A549 (cell line): ENCODE measurements at regions not wholly inside any gene's neighbourhood (a gene's known extent, or its start where the extent isn't known, plus 50 kb on each side); places are given as distances from the start of the nearest gene placed in this dataset.

ENCODE experiments used
- ATAC-seq, 2 experiments: fragments of 200-7000 bp in 1 of 2; fragments of >200 bp in 1 of 2; cut with Nextera tagmentation in 1 of 2; cut with Tn5 transposase in 1 of 2; 3 replicates each; pipeline versions ENCODE4 v1.8.0 to v1.9.1; 2018 to 2020; ENCODE audit warnings: mild to moderate bottlenecking in 1 of 2, moderate library complexity in 1 of 2
- CTCF ChIA-PET: fragments of 300-600 bp; sonication (Branson Sonifier 250); formaldehyde crosslinking; extraction: SDS; loops from one replicate; lab custom pipeline; 2021; ENCODE audit warnings: antibody characterized with exemption, inconsistent platforms; lab: Yijun Ruan, JAX
- POLR2A ChIA-PET: fragments of 350-600 bp; formaldehyde crosslinking; extraction: SDS; loops from one replicate; lab custom pipeline; 2021; ENCODE audit warnings: antibody characterized with exemption, inconsistent platforms; lab: Yijun Ruan, JAX
- DNase-seq, 2 experiments: peaks; one replicate each; pipeline versions ENCODE4 v3.0.0 to v3.0.0-alpha.2; 2011 to 2016; ENCODE audit warnings: low read depth in 1 of 2, low spot score in 1 of 2
- FAIRE-seq: peaks from 2 replicates; lab custom pipeline; 2011; peaks lifted over from hg19 to GRCh38; lab: Jason Lieb, UNC
- H3K27ac ChIP-seq, 2 experiments: fragments of >200 bp; sonication (Bioruptor Twin); formaldehyde crosslinking; 3 replicates each; pipeline ENCODE4 v1.5.1; 2016 to 2017
- H3K4me1 ChIP-seq: fragments of >200 bp; sonication (Bioruptor Twin); formaldehyde crosslinking; 3 replicates; pipeline ENCODE4 v1.6.1; 2016
- H3K4me2 ChIP-seq: fragments of >200 bp; sonication (Bioruptor Twin); formaldehyde crosslinking; 3 replicates; pipeline ENCODE4 v1.6.1; 2016
- H3K4me3 ChIP-seq: fragments of >200 bp; sonication (Bioruptor Twin); formaldehyde crosslinking; 3 replicates; pipeline ENCODE4 v1.5.1; 2016
- H3K9me3 ChIP-seq: fragments of >200 bp; sonication (Bioruptor Twin); formaldehyde crosslinking; 3 replicates; pipeline ENCODE4 v1.6.1; 2016
- BHLHE40 ChIP-seq: IDR thresholded peaks from 2 replicates; pipeline ENCODE4 v1.6.1; 2012; ENCODE audit warnings: low read depth, low read length, inconsistent platforms
- CHD2 ChIP-seq: fragments of 150-350 bp; IDR thresholded peaks from 2 replicates; pipeline ENCODE4 v1.6.1; 2014; ENCODE audit warnings: low read length; ENCODE audit not compliant: partially characterized antibody
- FOSB ChIP-seq: fragments of 250-450 bp; sonication (Bioruptor Pico); IDR thresholded peaks from 2 replicates; pipeline ENCODE4 v1.5.0; 2020; ENCODE audit warnings: mild to moderate bottlenecking, moderate library complexity
- FOXS1 ChIP-seq: fragments of 250-450 bp; sonication (Bioruptor Pico); IDR thresholded peaks from 2 replicates; pipeline ENCODE4 v1.5.0; 2020; ENCODE audit warnings: mild to moderate bottlenecking, moderate library complexity
- HDAC2 ChIP-seq: fragments of 200-600 bp; sonication (generic); IDR thresholded peaks from 2 replicates; pipeline ENCODE4 v1.6.1; 2016
- HEYL ChIP-seq: fragments of 250-450 bp; sonication (Bioruptor Pico); IDR thresholded peaks from 2 replicates; pipeline ENCODE4 v1.8.0; 2021; ENCODE audit warnings: mild to moderate bottlenecking, moderate library complexity
- HOXB5 ChIP-seq: fragments of 250-450 bp; sonication (Bioruptor Pico); IDR thresholded peaks from 2 replicates; pipeline ENCODE4 v1.5.0; 2020; ENCODE audit warnings: mild to moderate bottlenecking, moderate library complexity
- JUNB ChIP-seq: fragments of >200 bp; sonication (Bioruptor Twin); formaldehyde crosslinking; IDR thresholded peaks from 2 replicates; pipeline ENCODE4 v1.6.1; 2016
- KDM1A ChIP-seq: fragments of 200-600 bp; sonication (generic); IDR thresholded peaks from 2 replicates; pipeline ENCODE4 v1.6.1; 2016; ENCODE audit warnings: low read depth, mild to moderate bottlenecking
- KDM5A ChIP-seq: fragments of 200-600 bp; sonication (generic); IDR thresholded peaks from 2 replicates; pipeline ENCODE4 v1.6.1; 2016; ENCODE audit warnings: antibody characterized with exemption, mild to moderate bottlenecking
- MYC ChIP-seq: IDR thresholded peaks from 2 replicates; pipeline ENCODE4 v1.6.1; 2012; ENCODE audit warnings: mild to moderate bottlenecking, inconsistent platforms, low read length, improper control_type of control experiment, borderline replicate concordance
- NFE2L2 ChIP-seq: fragments of 150-350 bp; conservative IDR thresholded peaks from 2 replicates; pipeline ENCODE4 v1.6.1; 2014; ENCODE audit warnings: low read length
- NPAS2 ChIP-seq: fragments of 250-450 bp; sonication (Bioruptor Pico); IDR thresholded peaks from 2 replicates; pipeline ENCODE4 v1.8.0; 2022; ENCODE audit warnings: mild to moderate bottlenecking, moderate library complexity, borderline replicate concordance
- PHF8 ChIP-seq: fragments of 200-600 bp; sonication (generic); IDR thresholded peaks from 2 replicates; pipeline ENCODE4 v1.6.1; 2016; ENCODE audit warnings: low read depth, mild to moderate bottlenecking, antibody characterized with exemption, moderate library complexity, borderline replicate concordance
- POLR2A ChIP-seq: IDR thresholded peaks from 2 replicates; pipeline ENCODE4 v1.6.1; 2012; ENCODE audit warnings: mild to moderate bottlenecking, low read length
- RARB ChIP-seq: fragments of 250-450 bp; sonication (Bioruptor Pico); IDR thresholded peaks from 2 replicates; pipeline ENCODE4 v1.8.0; 2021; ENCODE audit warnings: mild to moderate bottlenecking, moderate library complexity
- RFX5 ChIP-seq: fragments of 450-650 bp; IDR thresholded peaks from 2 replicates; pipeline ENCODE4 v1.7.1; 2014; ENCODE audit warnings: antibody characterized with exemption, mild to moderate bottlenecking, moderate library complexity
- RNF2 ChIP-seq: fragments of 200-600 bp; sonication (generic); IDR thresholded peaks from 2 replicates; pipeline ENCODE4 v1.6.1; 2016; ENCODE audit warnings: low read depth, mild to moderate bottlenecking, antibody characterized with exemption, moderate library complexity, borderline replicate concordance
- TP53 ChIP-seq: fragments of 250-450 bp; sonication (Bioruptor Pico); IDR thresholded peaks from 2 replicates; pipeline ENCODE4 v1.5.0; 2021; ENCODE audit warnings: mild to moderate bottlenecking, moderate library complexity
- ZC3H11A ChIP-seq: fragments of 450-650 bp; IDR thresholded peaks from 2 replicates; pipeline ENCODE4 v1.6.1; 2014; ENCODE audit warnings: antibody characterized with exemption, mild to moderate bottlenecking
- ZFP36 ChIP-seq: fragments of 450-650 bp; IDR thresholded peaks from 2 replicates; pipeline ENCODE4 v1.6.1; 2014; ENCODE audit warnings: borderline replicate concordance; ENCODE audit not compliant: partially characterized antibody
- WGBS: methylation state at CpG from one replicate; pipeline ENCODE4 v1.1.6; 2017; ENCODE audit errors: missing lambda C conversion rate; 5-methylcytosine and 5-hydroxymethylcytosine counted together
- TF ChIP-seq, protein P1 (sequence below): fragments of >200 bp; sonication (Bioruptor Twin); formaldehyde crosslinking; IDR thresholded peaks from 3 replicates; pipeline ENCODE4 v1.5.1; 2016
- TF ChIP-seq, protein P2 (sequence below): fragments of 250-450 bp; sonication (Bioruptor Pico); IDR thresholded peaks from 2 replicates; pipeline ENCODE4 v1.5.0; 2020; ENCODE audit warnings: low read depth, mild to moderate bottlenecking, moderate library complexity
- TF ChIP-seq, protein P3 (sequence below): IDR thresholded peaks from 2 replicates; pipeline ENCODE4 v1.6.1; 2012
- TF ChIP-seq, protein P4 (sequence below): fragments of 450-650 bp; IDR thresholded peaks from 2 replicates; pipeline ENCODE4 v1.6.1; 2014; ENCODE audit warnings: antibody characterized with exemption
- TF ChIP-seq, protein P5 (sequence below): fragments of 250-450 bp; sonication (Bioruptor Pico); IDR thresholded peaks from 2 replicates; pipeline ENCODE4 v1.5.0; 2021; ENCODE audit warnings: mild to moderate bottlenecking, moderate library complexity, borderline replicate concordance

DNA sequence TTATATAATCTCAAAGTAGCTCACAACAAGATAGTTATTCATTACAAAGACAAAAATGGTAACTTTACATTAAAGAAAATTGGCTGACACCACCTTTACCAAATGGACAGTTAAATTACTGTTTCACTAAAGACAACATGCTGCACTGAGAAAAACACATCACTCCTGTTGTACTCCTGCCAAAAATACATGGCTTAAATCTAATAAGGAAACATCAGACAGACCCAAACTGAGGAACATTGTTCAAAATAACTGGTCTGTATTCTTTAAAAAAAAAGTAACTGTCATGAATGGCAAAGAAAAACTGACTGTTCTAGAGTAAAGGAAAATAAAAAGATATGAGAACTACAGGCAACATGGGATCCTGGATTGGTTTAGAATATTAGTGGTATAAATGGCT lies 151.3 kb upstream of the DCN start (continued):
- TF ChIP-seq, protein P1, sequence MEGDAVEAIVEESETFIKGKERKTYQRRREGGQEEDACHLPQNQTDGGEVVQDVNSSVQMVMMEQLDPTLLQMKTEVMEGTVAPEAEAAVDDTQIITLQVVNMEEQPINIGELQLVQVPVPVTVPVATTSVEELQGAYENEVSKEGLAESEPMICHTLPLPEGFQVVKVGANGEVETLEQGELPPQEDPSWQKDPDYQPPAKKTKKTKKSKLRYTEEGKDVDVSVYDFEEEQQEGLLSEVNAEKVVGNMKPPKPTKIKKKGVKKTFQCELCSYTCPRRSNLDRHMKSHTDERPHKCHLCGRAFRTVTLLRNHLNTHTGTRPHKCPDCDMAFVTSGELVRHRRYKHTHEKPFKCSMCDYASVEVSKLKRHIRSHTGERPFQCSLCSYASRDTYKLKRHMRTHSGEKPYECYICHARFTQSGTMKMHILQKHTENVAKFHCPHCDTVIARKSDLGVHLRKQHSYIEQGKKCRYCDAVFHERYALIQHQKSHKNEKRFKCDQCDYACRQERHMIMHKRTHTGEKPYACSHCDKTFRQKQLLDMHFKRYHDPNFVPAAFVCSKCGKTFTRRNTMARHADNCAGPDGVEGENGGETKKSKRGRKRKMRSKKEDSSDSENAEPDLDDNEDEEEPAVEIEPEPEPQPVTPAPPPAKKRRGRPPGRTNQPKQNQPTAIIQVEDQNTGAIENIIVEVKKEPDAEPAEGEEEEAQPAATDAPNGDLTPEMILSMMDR = no peak

DNA sequence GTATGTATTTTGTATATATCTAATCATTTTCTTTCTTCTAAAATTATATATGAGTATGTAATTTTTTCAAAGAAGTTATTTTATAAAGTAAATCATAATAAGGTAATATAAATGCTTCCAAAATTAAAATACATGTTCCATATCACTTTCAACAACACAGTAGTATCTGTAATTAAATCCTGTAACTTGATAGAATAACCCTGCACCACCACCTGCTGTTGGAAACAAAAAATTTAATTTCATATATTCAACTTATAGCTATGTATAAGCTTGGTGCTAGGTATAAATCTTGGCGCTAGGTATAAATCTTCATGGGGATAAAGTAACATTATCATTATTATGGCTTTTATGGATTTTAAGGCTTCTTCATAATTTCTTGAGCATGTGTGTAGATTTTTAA lies 149.7 kb upstream of the DCN start:
- 95% methylated on average over 1 of the region's 1 CpG for WGBS
- POLR2A ChIA-PET = no interaction called here
- TF ChIP-seq TP53 (CRISPR knock-in tag) = no peak
- TF ChIP-seq, all 56 proteins: peak for 0
- CTCF ChIA-PET = interaction anchor here (1.1 to 2.6 kb wide), 3 partner anchors 23 to 355 kb away, joined by 3 to 8 read pairs (median 3); no protein-coding TSS in a partner anchor
- no peak for ATAC-seq
- no peak for FAIRE-seq
- Histone ChIP-seq H3K4me1 (no peaks in the 10 kb centered on the region), H3K27ac (no peak overlapping the region), H3K9me3 (no peaks in the 10 kb centered on the region), H3K4me3 (no peak overlapping the region), H3K4me2 (no peak overlapping the region)
- no peak for DNase-seq

DNA sequence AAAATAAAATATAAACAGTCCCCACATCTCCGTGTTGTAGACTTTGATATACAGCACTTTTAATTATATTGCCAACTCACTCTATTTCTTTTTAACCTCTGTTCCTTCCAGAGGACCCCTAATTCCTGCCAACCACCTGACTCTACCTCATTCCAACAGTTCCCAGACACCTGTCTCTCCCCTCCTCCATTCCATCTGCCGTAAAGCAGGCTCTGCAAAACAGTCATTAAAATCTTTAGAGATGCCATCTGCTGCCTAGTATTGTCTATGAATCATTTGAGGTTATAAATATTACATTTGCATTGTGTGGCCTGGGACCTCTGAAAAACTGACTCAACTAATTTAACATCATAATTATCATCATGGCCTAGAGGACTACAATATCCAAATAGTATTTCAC lies 148.8 kb upstream of the DCN start:
- POLR2A ChIA-PET = no interaction called here

DNA sequence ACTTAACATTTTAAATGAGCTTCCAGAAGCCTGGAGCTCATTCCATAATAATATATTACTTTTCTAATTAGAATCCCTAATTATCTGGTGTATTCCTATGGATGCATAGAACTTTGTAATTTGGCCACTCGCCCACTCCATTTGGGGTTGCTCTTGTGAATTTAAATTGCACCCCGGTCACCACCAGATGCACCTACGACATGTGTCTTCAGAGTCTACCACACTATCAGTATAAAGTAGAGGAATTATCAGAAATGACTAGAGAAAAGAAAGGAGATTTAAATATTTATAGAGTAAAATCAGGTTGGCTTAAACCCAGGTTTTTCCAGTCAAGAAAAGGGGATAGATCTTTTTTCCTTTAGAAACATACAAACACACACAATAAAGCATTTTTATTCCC lies 145.8 kb upstream of the DCN start:
- Histone ChIP-seq H3K4me1 (no peaks in the 10 kb centered on the region), H3K4me3 (no peak overlapping the region), H3K27ac (no peak overlapping the region), H3K4me2 (no peak overlapping the region), H3K9me3 (no peaks in the 10 kb centered on the region)
- DNase-seq (no peak), ATAC-seq (no peak), FAIRE-seq (no peak)
- CTCF ChIA-PET = interaction anchor here (0.7 to 5.0 kb wide), 4 partner anchors 273 to 383 kb away, joined by 3 to 20 read pairs (median 6); no protein-coding TSS in a partner anchor
- WGBS = 34% methylated on average over 3 of the region's 3 CpGs
- POLR2A ChIA-PET = no interaction called here
- TF ChIP-seq, protein P2, sequence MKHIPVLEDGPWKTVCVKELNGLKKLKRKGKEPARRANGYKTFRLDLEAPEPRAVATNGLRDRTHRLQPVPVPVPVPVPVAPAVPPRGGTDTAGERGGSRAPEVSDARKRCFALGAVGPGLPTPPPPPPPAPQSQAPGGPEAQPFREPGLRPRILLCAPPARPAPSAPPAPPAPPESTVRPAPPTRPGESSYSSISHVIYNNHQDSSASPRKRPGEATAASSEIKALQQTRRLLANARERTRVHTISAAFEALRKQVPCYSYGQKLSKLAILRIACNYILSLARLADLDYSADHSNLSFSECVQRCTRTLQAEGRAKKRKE = no peak
- no peak for TF ChIP-seq MYC
- no peak for TF ChIP-seq RNF2
- TF ChIP-seq CHD2 = no peak
- TF ChIP-seq, protein P3, sequence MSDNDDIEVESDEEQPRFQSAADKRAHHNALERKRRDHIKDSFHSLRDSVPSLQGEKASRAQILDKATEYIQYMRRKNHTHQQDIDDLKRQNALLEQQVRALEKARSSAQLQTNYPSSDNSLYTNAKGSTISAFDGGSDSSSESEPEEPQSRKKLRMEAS = no peak
- TF ChIP-seq KDM1A = no peak
- TF ChIP-seq KDM5A = no peak
- no peak for TF ChIP-seq JUNB
- TF ChIP-seq HEYL = no peak
- TF ChIP-seq PHF8 = no peak
- TF ChIP-seq, protein P4, sequence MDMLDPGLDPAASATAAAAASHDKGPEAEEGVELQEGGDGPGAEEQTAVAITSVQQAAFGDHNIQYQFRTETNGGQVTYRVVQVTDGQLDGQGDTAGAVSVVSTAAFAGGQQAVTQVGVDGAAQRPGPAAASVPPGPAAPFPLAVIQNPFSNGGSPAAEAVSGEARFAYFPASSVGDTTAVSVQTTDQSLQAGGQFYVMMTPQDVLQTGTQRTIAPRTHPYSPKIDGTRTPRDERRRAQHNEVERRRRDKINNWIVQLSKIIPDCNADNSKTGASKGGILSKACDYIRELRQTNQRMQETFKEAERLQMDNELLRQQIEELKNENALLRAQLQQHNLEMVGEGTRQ = no peak

More for the DNA sequence above, 148.8 kb upstream of the DCN start:
- Histone ChIP-seq H3K4me2 (no peak overlapping the region), H3K4me3 (no peak overlapping the region), H3K27ac (no peak overlapping the region), H3K4me1 (no peaks in the 10 kb centered on the region), H3K9me3 (no peaks in the 10 kb centered on the region)
- WGBS = 50% methylated on average over 2 of the region's 2 CpGs
- TF ChIP-seq, protein P4 = no peak
- TF ChIP-seq FOXS1 (CRISPR knock-in tag) (no peak), ZFP36 (no peak), HDAC2 (no peak), NFE2L2 (no peak), ZC3H11A (no peak), BHLHE40 (no peak), HOXB5 (no peak), TP53 (CRISPR knock-in tag) (no peak), RARB (CRISPR knock-in tag) (no peak), NPAS2 (CRISPR knock-in tag) (no peak), POLR2A (no peak), RFX5 (no peak), FOSB (CRISPR knock-in tag) (no peak)
- TF ChIP-seq, protein P5, sequence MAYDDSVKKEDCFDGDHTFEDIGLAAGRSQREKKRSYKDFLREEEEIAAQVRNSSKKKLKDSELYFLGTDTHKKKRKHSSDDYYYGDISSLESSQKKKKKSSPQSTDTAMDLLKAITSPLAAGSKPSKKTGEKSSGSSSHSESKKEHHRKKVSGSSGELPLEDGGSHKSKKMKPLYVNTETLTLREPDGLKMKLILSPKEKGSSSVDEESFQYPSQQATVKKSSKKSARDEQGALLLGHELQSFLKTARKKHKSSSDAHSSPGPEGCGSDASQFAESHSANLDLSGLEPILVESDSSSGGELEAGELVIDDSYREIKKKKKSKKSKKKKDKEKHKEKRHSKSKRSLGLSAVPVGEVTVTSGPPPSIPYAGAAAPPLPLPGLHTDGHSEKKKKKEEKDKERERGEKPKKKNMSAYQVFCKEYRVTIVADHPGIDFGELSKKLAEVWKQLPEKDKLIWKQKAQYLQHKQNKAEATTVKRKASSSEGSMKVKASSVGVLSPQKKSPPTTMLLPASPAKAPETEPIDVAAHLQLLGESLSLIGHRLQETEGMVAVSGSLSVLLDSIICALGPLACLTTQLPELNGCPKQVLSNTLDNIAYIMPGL = no peak
- TF ChIP-seq, protein P1 = no peak
- FAIRE-seq = no peak
- CTCF ChIA-PET = interaction anchor here (2.6 to 5.0 kb wide), 2 partner anchors 24 to 353 kb away, joined by 8 to 20 read pairs; no protein-coding TSS in a partner anchor
- no peak for DNase-seq
- no peak for ATAC-seq
